Suprapubic skin (tissue), 4 donors: ENCODE measurements at regions not wholly inside any gene's neighbourhood (a gene's known extent, or its start where the extent isn't known, plus 50 kb on each side); places are given as distances from the start of the nearest gene placed in this dataset.

Experiments used
- DNase-seq, 2 donors: peaks; one replicate each; pipeline ENCODE4 v3.0.0-alpha.2; 2019; ENCODE audit warnings: low spot score in 2 of 2
- H3K27ac ChIP-seq: fragments of 200-600 bp; sonication (generic); one replicate; pipeline ENCODE4 v1.5.1; 2019
- H3K27me3 ChIP-seq: fragments of 200-600 bp; sonication (generic); one replicate; pipeline ENCODE4 v1.5.1; 2019
- H3K36me3 ChIP-seq: fragments of 200-600 bp; sonication (generic); one replicate; pipeline ENCODE4 v1.5.1; 2019
- H3K4me1 ChIP-seq: fragments of 200-600 bp; sonication (generic); one replicate; pipeline ENCODE4 v1.5.1; 2019
- H3K4me3 ChIP-seq: fragments of 200-600 bp; sonication (generic); one replicate; pipeline ENCODE4 v1.5.1; 2019; ENCODE audit warnings: mild to moderate bottlenecking
- H3K9me3 ChIP-seq: fragments of 200-600 bp; sonication (generic); one replicate; pipeline ENCODE4 v1.5.1; 2019
- EP300 ChIP-seq: sonication (generic); formaldehyde crosslinking; IDR thresholded peaks from one replicate; pipeline ENCODE4 v1.6.1; 2017; ENCODE audit warnings: antibody characterized with exemption
- POLR2A ChIP-seq, 2 donors: fragments of 450-650 bp; IDR thresholded peaks; one replicate each; pipeline ENCODE4 v1.6.1; 2017; ENCODE audit warnings: antibody characterized with exemption in 2 of 2, mild to moderate bottlenecking in 2 of 2, moderate library complexity in 2 of 2
- POLR2AphosphoS5 ChIP-seq, 3 donors: sonication (generic); formaldehyde crosslinking; IDR thresholded peaks; one replicate each; pipeline ENCODE4 v1.6.1; 2017; ENCODE audit warnings: antibody characterized with exemption in 3 of 3
- WGBS: methylation state at CpG from one replicate; pipeline ENCODE4 v1.1.5; 2018; 5-methylcytosine and 5-hydroxymethylcytosine counted together
- TF ChIP-seq, protein P1 (sequence below), 2 donors: fragments of 200-600 bp in 1 of 2; fragments of 450-650 bp in 1 of 2; sonication (generic) in 1 of 2; IDR thresholded peaks; one replicate each; pipeline ENCODE4 v1.5.1; 2016 to 2019; ENCODE audit warnings: antibody characterized with exemption in 2 of 2, mild to moderate bottlenecking in 1 of 2, moderate library complexity in 1 of 2

DNA sequence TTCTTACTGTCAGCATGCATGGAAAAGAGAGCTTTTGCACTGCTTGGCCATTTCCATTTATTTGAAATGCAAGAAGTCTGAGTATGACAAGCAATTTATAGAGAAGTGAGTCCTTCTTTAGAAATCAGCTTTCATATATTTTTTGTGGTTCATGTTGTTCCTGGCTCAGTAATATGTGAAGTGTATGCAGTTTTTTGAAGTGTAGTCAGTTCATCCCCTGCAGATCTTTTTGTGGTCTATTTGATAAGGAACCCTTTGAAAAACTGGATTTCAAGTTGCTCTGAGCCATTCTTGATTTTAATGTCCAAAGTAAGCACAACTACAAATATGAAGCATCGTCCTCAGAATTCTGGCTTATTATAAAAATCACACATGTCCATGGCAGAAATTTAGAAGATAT lies 294.1 kb upstream of the SMC2 start:
- H3K27me3 ChIP-seq, result no peaks in the 10 kb centered on the region
- TF ChIP-seq POLR2A (IDR thresholded peaks at IDR 0.05), result no peak
- no peak for TF ChIP-seq EP300
- no peak for TF ChIP-seq POLR2AphosphoS5 (IDR thresholded peaks at IDR 0.05)
- TF ChIP-seq, protein P1, sequence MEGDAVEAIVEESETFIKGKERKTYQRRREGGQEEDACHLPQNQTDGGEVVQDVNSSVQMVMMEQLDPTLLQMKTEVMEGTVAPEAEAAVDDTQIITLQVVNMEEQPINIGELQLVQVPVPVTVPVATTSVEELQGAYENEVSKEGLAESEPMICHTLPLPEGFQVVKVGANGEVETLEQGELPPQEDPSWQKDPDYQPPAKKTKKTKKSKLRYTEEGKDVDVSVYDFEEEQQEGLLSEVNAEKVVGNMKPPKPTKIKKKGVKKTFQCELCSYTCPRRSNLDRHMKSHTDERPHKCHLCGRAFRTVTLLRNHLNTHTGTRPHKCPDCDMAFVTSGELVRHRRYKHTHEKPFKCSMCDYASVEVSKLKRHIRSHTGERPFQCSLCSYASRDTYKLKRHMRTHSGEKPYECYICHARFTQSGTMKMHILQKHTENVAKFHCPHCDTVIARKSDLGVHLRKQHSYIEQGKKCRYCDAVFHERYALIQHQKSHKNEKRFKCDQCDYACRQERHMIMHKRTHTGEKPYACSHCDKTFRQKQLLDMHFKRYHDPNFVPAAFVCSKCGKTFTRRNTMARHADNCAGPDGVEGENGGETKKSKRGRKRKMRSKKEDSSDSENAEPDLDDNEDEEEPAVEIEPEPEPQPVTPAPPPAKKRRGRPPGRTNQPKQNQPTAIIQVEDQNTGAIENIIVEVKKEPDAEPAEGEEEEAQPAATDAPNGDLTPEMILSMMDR (IDR thresholded peaks at IDR 0.05), result no peak
- no peak overlapping the region for H3K27ac ChIP-seq
- no peak overlapping the region for H3K4me3 ChIP-seq
- no peaks in the 10 kb centered on the region for H3K9me3 ChIP-seq
- 70% methylated on average over 1 of the region's 1 CpG for WGBS
- no peak for DNase-seq
- no peaks in the 10 kb centered on the region for H3K36me3 ChIP-seq
- no peaks in the 10 kb centered on the region for H3K4me1 ChIP-seq

DNA sequence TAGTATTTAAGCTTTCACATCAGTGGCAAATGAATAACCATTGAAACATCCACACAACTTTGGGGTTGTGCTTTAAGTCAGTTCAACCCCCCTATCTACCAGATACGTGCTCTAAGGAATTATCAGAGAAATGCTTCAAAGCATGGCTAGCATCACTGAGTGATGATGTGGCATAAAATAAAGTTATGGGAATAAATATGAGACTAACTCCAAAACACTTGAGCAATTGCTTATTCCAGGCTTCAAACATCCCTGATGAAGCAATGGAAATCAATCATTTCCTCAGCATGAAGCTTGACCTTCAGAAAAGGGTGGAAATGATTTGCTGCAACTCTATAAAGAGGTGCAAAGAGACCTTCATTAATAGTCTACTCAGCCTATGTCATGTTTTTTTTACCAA lies 292.0 kb upstream of the SMC2 start:
- TF ChIP-seq EP300, result no peak
- TF ChIP-seq POLR2A (IDR thresholded peaks at IDR 0.05), result no peak
- TF ChIP-seq, protein P1 (IDR thresholded peaks at IDR 0.05), result no peak
- no peak for TF ChIP-seq POLR2AphosphoS5 (IDR thresholded peaks at IDR 0.05)
- Histone ChIP-seq H3K9me3 (no peaks in the 10 kb centered on the region), H3K4me3 (no peak overlapping the region), H3K36me3 (no peaks in the 10 kb centered on the region), H3K4me1 (no peaks in the 10 kb centered on the region), H3K27ac (no peak overlapping the region), H3K27me3 (no peaks in the 10 kb centered on the region)
- WGBS, result 60% methylated on average over 1 of the region's 1 CpG
- no peak for DNase-seq

DNA sequence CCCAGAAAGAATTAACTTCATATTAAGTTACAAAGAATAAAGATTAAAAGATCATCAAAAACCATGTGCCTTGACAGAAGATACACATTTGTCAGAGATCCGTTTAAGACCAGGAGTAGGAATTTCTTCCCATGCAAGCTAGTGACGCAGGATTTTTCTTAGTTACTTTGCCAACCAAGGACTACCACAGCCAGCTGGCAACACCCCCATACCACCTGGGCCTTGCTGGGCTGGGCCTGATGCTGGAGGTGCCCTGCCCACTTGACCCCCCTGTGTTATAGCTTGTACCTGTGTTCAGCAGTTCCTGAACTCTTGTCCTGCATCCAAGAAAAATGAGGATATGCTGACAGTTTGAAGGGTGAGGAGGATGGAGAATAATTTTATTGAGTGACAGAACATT lies 290.9 kb upstream of the SMC2 start:
- Histone ChIP-seq H3K4me3 (no peak overlapping the region), H3K27me3 (no peaks in the 10 kb centered on the region), H3K27ac (no peak overlapping the region), H3K9me3 (no peaks in the 10 kb centered on the region), H3K4me1 (no peaks in the 10 kb centered on the region), H3K36me3 (no peaks in the 10 kb centered on the region)
- DNase-seq, result no peak
- TF ChIP-seq, protein P1 (IDR thresholded peaks at IDR 0.05), result no peak
- TF ChIP-seq POLR2A (IDR thresholded peaks at IDR 0.05) (no peak), EP300 (no peak), POLR2AphosphoS5 (IDR thresholded peaks at IDR 0.05) (no peak)
- 67% methylated on average over 2 of the region's 2 CpGs for WGBS

DNA sequence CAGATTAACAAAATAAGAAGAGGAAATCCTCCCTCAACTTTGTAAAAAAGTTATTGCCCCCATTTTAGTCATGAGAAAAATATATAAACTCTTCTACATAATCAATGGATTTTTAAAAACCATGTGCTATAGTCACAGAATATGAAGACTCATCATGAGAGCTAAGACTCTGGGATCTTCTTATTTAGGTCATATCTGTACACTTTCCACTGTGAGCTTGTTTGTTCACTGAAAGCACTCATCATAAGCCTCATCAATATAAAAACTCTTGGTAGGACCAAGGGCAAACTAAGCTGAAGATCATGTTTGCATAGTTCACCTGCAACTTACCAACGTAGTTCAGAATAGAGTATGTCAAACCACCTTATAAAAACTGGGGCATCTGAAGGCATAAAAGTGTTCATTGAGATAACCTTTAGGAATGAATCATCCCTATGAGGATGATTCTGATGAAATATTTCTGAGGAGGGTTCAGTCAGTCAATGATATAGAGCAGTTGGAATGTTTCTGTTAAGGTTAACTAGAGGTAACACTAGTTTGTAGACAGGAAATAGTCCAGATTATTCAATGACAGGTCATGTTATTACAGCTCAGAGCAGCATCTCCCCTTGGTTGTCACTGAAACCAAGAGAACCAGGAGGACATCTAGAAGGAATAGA lies 289.9 kb upstream of the SMC2 start:
- Histone ChIP-seq H3K4me3 (no peak overlapping the region), H3K27ac (no peak overlapping the region), H3K36me3 (no peaks in the 10 kb centered on the region), H3K4me1 (no peaks in the 10 kb centered on the region), H3K27me3 (no peaks in the 10 kb centered on the region), H3K9me3 (no peaks in the 10 kb centered on the region)
- TF ChIP-seq POLR2AphosphoS5 (IDR thresholded peaks at IDR 0.05) (no peak), POLR2A (IDR thresholded peaks at IDR 0.05) (no peak), EP300 (no peak)
- TF ChIP-seq, protein P1 (IDR thresholded peaks at IDR 0.05), result no peak
- no peak for DNase-seq
- WGBS, result 39% methylated on average over 1 of the region's 1 CpG

DNA sequence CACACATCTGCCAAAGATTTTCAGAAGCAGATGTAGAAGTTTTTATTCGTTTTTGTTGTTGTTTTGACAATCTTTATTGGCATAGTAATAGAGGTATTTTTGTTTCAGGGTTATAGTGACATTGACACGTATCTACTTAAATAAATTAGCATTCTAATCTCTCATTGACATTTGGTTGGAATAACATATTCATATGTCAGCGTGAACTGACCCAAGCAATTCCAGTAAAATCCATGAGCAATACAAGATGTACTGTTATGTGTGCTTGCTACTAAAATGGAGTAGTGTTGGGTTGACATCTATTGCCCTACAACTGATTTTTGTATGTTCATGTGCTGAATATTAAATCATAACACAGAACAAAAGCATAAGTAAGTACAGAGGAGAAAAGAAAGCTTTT lies 284.4 kb upstream of the SMC2 start:
- 63% methylated on average over 3 of the region's 3 CpGs for WGBS
- TF ChIP-seq POLR2AphosphoS5 (IDR thresholded peaks at IDR 0.05), result no peak
- TF ChIP-seq, protein P1 (IDR thresholded peaks at IDR 0.05), result no peak
- TF ChIP-seq EP300, result no peak
- no peak for TF ChIP-seq POLR2A (IDR thresholded peaks at IDR 0.05)

More for the DNA sequence above, 284.4 kb upstream of the SMC2 start:
- H3K27ac ChIP-seq, result no peak overlapping the region
- H3K4me3 ChIP-seq, result no peak overlapping the region
- H3K4me1 ChIP-seq, result no peaks in the 10 kb centered on the region
- H3K27me3 ChIP-seq, result no peaks in the 10 kb centered on the region
- no peaks in the 10 kb centered on the region for H3K36me3 ChIP-seq
- H3K9me3 ChIP-seq, result no peaks in the 10 kb centered on the region
- DNase-seq, result no peak
